ENCODE measurements at regions not wholly inside any gene's neighbourhood (a gene's known extent, or its start where the extent isn't known, plus 50 kb on each side); places are given as distances from the start of the nearest gene placed in this dataset.

DNA sequence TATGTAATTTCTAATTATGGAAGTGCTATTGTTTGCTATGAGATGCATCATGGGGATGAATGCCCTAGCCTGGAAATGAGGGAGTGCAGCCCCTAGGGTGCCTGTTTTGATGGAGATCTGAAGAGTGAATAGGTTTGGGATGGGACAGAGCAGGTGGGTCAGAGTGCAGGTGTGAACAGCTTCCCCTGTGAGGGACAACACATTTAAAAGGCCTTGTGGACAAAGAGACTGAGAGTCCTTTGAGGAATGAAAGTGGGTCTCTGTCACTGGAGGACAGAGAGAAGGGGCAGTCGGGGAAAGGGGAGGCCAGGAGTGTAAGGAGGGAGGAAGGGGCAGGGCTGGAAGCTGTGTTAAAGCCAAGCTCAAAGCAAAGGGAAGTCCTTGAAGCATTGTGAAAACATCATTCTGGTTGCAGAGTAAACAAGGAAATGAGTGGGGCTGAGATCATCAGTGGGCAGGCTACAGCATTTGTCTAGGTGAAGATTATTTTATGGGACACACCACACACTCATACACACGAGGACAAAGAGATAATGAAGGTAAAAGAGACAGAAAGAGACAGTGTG, 877.6 kb downstream of the SLC4A3 start:
- no peak for DNase-seq

DNA sequence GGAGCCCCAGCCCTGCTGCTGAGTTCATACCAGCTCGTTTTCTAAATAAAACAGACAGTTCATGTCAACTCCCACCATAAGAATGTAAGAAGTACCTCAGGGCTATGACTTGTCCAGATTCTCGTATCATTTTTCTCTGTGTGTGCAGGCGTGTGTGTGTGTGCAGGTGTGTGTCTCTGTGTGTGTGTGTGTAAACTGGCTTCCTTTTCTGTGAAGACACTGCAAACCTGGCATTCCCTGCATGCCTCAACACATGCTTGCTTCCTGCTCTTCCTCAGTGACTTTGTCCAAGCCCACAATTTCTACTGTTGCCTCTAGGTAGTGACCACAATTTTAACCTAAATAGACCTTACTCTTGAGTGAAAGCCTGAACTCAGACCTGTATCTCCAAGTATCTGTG, 879.0 kb downstream of the SLC4A3 start:
- DNase-seq, result no peak

DNA sequence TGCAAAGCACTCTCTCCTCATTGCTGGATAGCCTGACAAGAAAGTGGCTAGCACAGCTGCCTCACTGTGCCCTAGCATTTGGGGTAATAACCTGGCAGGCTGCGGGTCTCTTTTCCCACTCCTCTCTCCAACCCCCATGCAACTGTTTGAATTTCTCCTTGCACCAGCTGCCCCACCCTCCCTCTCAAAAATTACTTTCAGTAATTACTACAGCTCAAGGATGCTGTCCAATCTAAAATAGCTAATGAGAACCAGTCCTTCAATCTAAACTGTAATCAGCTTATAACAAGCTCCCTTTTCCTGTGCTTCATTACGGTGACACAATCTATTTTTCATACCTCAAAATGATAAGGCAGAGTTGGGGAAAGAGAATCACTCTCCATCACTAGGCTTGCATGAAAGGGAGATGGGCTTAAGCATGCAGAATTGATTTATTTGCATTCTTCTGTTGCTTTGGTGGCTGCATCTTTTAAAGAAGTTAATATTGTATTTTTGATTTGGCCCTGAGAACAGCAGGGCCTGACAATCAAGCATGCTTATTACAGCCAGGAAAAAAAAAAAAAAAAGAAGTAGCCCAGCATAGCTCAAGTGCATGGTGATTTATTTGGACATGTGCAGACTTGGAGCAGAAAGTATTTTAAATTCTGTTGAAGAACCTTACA, 881.8 kb downstream of the SLC4A3 start:
- DNase-seq, result no peak

DNA sequence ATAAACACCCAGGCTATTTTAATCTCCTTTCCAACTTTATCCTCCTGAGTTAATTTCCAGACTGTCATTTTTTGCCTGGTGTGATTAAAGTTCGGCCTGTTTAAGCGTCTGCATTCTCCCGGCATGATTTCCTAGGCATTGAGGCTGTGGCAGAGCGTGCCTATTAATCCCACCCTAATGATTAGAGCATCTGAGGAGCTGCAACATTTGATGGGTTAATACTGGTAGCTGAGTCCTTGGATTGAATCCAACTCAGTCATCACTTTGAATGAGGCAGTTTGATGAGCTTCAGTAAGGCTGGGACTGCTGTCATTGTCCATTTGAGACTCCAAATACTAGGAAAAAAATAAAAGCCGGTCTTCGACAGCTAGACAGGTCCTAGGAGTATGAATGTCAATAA, 882.5 kb downstream of the SLC4A3 start:
- no peak for DNase-seq

DNA sequence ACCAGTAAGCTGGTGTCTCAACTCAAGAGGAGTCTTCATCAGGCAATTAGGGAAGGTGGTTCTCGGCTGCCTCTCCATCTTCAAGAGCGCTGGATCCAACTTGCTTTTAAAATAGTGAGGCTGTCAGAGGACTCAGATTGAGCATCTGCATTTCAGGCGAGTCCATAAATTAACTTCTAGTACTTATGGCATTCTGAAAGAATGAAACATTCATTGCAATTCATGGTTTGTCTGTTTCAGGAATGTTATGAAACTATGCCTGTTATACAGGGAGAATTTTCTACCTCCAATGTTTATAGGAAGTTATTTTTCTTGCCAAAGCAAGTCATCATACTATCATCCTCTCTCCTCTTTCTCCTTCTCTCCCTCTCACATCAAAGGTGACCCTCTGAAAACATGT, 883.2 kb downstream of the SLC4A3 start:
- no peak for DNase-seq

DNA sequence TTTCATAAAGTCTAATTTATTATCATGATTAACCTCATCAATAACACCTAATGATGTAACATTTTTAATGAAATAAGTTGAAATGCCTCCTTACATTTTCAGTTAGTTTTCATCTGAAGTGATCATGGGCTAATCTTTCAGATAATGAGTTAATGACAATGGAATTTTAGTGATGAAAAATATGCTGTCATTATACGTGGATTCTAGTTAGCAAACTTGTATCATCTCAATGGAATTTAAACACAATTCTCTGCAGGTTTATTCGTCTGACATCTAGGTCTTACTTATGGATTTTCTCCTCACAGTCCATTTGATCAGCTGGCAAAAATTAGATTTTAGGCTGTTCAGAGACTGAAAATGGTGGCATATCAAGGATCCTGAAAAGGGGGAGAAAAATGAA, 885.0 kb downstream of the SLC4A3 start:
- DNase-seq, result no peak

DNA sequence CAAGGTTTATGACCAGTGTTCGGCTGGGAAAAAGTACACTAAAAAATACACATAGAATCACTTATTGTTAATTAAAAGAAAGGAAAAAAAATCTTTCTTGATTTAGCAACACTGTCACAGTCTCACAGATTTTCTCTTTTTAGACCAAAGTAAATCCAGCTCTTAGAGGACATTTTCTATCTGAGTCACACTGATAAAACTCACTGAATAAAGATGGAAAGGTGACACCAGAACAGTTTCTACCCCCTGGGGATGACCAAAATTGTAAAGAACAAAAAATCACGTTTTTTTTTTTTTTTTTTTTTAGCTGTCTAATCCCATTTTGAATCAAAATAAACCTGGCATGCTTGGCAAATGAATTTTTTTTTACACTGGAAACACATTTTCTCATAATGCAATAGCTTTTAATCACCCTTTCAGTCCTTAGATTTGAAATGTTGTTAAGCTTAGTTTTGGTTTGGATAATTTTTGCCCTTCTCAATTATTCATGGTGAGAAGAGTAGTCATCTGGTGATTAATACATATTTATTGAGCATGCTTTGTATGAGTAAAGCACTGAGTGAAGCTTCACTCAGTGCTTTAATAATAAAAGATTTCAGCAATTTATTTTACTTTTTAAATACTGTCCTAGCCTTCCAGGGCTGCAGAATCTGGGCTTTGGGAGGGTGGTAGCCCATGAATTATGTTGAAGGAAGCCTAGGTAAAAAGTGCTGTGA, 886.3 kb downstream of the SLC4A3 start:
- no peak for DNase-seq

DNA sequence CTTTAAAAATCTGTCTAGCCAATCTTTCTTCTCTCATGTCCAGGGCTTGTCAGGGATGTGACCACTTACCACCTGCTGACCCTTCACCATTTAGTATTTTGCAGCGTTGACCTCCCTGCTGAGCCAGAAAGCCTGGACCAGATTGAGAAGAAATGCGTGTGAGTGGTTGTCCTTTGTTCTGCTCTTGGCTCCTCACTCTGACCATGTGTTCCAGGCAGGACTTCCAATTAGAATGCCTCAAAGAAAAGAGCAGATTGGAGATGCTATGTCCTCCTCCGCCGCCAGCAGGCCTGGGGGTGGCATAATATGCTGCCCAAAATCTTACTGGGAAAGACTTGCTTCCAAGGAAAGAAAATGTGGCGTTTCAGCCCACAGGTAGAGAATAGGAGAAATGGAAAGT, 894.1 kb downstream of the SLC4A3 start:
- no peak for DNase-seq

DNA sequence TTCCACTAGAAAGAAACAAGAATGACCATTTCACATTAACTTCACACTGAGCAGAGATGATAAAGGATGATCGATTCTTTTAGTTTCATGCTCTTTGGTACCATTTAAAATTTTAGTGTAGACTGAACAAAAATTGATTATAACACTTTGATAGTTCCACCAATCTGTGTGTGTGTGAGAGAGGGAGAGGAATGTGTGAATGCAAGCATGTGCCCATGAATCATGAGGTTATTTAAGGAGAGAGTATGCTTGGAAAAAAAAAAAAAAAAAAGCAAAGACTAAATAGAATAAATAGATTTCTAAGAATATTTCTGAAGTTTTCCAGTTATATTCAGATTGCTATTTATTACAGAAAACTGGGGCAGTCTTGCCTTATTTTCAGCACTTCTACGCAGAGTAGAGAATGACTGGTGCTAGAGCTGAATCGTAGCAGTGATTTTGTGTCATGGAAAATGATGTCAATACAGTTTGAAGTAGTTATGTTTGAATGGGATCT, 900.8 kb downstream of the SLC4A3 start:
- DNase-seq, result no peak

DNA sequence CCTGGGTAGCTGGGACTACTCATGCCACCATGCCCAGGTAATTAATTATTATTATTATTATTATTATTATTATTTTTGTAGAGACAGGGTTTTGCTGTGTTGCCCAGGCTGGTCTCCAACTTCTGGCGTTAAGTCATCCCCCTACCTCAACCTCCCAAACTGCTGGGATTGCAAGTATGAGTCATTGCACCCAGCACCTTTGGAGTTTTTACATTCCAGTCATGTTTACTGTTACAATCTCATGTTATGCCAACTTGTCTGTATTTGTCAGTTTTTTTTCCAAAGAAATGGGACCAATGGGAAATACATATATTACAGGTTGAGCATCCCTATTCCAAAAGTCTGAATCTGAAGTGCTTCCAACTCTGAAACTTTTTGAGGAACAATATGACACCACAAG, 903.8 kb downstream of the SLC4A3 start:
- DNase-seq, result no peak

DNA sequence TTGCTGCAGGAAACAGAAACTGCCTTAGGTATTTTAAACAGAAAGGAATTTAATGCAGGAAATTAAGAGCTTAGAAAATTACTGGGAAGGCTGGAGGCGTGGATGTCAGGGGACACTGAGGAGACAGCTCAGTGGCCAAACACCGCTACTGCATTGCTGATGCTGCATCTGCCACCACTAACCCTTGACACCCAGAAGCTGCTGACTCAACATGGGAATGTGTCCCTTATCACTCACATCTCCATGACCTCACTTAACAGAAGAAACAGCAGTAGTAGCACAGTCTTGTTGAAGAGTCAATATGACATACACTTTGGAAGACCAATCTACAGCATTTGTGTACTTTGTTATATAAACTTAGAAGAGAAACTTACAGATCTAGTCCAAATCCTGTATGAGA, 906.1 kb downstream of the SLC4A3 start:
- no peak for DNase-seq

DNA sequence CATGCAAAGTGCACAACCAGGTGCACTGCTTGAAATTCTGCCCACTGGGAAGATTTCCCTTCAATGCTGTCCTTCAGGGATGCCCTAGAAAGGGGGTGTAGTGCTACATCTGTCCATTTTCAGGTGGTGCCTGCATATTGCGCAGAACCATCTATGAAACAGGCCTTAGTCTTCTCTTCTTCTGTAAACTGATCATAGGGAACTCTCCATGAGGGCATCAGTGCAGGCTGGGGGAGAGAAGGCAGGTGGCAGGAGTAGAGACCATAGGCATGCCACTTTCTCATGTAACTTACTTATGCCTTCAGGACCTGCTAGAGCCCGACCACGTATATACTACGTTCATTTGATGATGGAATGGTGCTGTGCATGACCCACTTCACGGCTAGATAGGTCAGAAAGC, 912.1 kb downstream of the SLC4A3 start:
- DNase-seq, result no peak

DNA sequence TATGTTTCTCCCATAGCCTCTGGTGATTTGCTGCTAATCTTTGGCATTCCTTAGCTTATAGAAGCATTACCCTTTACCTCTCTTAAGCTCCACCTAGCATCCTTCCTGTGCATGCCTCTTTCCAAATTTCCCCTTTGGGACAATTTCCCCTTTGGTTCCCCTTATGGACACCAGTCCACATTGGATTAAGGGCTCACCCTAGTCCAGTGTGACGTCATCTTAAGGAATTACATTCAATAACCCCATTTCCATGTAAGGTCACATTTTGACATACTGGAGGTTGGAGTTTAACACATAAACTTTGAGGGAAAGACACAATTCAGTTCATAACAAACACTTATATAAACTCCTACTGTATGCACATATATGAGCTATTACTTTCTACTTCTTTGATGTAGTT, 916.6 kb downstream of the SLC4A3 start:
- no peak for DNase-seq

DNA sequence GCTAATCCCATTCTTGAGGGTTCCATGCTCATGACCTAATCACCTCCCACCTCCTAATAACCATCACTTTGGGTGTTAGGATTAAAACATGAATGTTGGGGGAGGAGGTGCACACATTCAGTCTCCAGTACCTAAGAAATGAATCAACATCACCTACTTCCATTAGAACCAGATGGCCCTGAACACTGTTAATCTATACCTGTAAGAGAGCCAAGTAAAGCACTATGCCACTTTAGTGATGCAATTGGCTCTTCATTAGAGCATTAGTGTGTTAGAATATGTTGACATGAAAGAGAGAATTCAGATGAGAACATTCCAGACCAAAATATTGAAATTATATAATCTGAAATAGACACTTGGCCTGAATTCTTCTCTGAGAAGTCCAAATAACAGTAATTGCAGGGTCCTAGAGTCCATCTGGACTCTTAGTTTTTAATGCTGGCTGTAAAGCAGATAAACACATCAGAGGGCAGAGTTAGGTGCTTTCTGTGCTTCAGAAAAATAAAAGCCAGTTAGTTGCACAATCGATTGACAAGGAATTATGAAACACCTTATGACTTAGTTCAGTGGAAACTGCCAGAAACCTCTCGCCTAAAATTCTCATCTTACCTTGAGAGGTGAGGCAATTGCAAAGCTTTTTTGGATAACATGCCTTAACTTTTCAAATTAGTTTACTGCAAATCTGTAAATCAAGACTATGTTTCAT, 923.7 kb downstream of the SLC4A3 start:
- no peak for DNase-seq

DNA sequence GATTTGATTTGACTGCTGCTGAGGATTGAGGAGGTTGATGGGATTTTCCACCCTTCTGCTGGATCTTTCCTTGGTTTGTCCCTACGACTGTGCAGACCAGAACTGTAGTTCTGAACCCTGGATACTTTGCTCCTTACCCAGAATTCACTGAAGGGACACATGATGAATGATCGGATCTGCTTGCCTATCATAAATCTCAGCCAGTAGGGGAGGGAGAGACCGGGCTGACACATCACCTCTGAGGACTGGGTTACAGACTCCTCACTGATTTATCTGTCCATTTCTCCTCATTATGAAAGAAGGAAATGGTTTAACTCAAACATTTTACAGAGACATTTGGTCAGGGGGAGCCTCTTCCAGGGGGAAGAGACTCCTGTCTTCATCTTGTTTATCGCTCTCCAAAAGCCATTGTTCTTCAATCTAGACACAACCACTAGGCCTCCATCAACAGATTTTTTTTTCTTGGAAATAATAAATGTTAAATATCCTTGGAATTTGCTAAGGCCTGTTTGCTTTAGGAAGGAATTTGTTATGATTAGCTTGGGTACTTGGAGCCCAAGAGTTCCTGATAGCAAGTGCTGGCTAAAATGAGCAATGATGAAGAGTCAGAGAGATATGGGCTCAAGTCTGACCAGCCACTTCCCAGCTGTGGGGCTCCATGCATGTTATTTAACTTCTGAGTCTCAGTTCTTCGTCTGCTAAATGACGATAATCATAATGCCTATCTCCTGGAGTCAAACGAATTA, 925.5 kb downstream of the SLC4A3 start:
- no peak for DNase-seq

DNA sequence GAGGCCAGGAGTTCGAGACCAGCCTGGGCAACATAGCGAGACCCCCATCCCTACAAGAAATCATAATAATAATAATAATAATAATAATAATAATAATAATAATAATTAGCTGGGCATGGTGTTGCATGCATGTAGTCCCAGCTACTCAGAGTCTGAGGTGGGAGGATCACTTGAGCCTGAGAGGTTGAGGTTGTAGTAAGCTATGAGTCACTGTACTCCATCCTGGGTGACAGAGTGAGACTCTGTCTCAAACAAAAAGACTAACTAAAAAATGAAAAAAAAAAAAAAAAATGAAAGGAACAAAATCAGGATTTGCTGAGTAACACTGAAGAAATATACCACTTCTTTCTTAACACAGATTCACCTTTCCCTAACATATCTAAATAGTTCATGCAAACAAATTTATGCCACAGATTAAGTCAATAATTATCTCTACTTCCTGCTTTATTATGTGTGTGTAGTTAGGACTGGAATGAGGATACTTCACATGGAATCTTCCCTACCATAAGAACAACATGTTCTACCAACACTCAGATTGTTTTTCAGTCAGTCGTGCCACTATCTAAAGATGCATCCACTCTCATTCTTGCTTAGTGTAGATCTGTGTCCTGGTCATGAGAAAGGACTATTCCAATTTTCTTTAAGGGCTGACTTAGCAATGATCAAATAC, 928.7 kb downstream of the SLC4A3 start:
- no peak for DNase-seq

DNA sequence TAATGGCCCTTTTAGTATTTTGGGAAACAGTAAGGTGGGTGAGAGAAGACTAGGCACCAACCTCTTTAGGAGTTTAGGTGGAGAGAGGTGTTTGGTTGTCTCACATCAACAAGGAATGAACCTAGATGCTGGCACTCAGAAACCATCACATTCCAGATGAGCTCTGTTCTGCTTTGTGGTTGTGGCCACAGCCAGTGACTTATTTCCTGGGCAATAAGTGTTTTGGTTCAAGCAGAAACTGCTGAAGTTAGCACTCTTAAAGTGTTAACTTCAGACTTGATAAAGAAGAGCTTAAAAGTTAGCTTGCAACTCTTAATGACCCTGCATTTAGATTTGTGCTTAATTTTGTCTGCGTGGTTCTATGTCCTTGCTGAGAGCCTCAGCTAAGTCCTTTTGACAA, 929.2 kb downstream of the SLC4A3 start:
- DNase-seq, result no peak

DNA sequence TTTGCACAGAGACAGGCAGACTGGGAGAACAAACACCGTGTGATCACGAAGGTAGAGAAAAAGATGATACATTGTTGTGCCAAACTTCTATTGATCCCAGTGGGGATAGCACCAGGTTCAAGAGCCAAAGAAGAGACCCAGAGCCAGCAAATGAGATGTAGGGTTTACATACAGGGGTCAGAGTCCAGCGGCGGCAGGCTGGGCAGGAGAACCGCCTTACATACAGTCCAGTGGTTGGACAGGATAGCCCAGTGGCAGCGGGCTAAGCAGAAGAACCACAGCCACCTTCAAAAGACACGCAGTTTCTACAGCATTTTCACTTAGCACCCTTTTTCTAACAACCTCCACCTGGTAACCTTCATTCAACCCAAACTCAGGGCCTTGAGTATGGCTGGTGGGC, 932.8 kb downstream of the SLC4A3 start:
- no peak for DNase-seq

DNA sequence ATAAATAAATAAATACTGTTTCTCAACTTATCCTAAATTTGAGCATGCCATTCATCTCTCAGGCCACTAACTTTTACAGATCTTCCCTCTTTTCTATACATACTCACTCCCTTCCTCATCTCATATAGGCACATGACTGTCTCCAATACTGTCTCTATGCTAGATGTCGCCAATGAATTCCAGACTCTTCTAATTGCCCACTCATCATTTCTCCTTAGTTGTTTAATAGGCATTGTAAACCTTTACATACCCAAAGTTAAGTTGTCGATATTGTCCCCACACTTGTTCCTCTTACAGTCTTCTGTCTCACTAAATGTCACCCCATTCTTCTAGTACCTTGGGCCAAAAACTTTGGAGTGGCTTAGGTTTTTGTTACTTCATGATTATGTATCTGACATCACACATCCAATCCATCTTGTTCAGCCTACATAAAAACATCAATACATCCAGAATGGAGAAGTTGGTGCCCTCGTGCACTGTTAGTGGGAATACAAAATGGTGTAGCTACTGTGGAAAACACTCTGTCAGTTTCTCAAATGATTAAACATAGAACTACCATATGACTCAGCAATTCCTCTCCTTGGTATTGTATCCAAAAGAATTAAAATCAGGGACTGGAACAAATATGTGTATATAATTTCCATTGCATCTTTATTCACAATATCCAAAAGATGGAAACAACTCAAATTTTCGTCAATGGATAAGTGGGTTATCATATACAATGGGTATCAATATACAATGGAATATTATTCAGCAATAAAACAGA, 935.1 kb downstream of the SLC4A3 start:
- DNase-seq, result no peak

DNA sequence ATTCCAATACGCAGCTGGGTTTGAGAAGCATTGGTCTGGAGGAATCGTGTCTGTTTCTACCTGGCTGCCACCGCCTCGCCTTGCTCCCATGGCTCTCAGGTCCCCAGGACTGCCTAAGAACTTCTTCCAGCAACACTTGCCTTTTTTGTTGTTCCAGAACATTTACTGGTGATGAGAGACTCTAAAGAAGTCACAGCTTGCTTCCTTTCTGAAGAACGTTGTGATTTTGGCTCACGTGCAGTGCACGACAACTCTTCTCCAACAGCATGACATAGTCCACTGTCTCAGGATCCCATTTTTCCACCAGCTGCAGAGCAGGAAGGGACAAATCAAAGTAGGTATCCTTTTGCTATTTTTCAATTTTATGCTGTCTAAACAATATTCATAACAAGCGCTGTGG, 940.9 kb downstream of the SLC4A3 start:
- peak; percentile 3 for DNase-seq
